ENCODE measurements at regions not wholly inside any gene's neighbourhood (a gene's known extent, or its start where the extent isn't known, plus 50 kb on each side); places are given as distances from the start of the nearest gene placed in this dataset.
"Not testable (repeated sequence)": the region's sequence is repeated elsewhere in the genome, so short reads cannot be mapped to it uniquely, and the experiment has no call there.

GRCh38 chr6:27168108-27168507 is 79.4 kb upstream of the PRSS16 start:
- Histone ChIP-seq H3K9ac (ENCODE audit: low read depth, low read length) (no peak overlapping the region), H3K9me3 (ENCODE audit: control insufficient read depth, insufficient read depth, low read length) (no peaks in the 10 kb centered on the region), H3K36me3 (ENCODE audit: insufficient read depth, low read length) (no peaks in the 10 kb centered on the region)

GRCh38 chr6:27168586-27169443 is 78.7 kb upstream of the PRSS16 start:
- H3K9ac ChIP-seq (ENCODE audit: low read depth, low read length), result no peak overlapping the region
- no peaks in the 10 kb centered on the region for H3K9me3 ChIP-seq (ENCODE audit: control insufficient read depth, insufficient read depth, low read length)
- 0 out of 2 replicates have a peak, but pooled peaks cover 7% of the 10 kb centered on the region for H3K4me1 ChIP-seq (ENCODE audit: insufficient read depth, low read length)

More at GRCh38 chr6:27168108-27168507, 79.4 kb upstream of the PRSS16 start:
- H3K4me1 ChIP-seq (ENCODE audit: insufficient read depth, low read length), result 0 out of 2 replicates have a peak, but pooled peaks cover 7% of the 10 kb centered on the region

GRCh38 chr6:27172524-27173231 is 74.8 kb upstream of the PRSS16 start:
- H3K9me3 ChIP-seq (ENCODE audit: control insufficient read depth, insufficient read depth, low read length); H3K9ac ChIP-seq (ENCODE audit: low read depth, low read length); H3K36me3 ChIP-seq (ENCODE audit: insufficient read depth, low read length); H3K4me1 ChIP-seq (ENCODE audit: insufficient read depth, low read length): not testable (repeated sequence)

More at GRCh38 chr6:27168586-27169443, 78.7 kb upstream of the PRSS16 start:
- H3K36me3 ChIP-seq (ENCODE audit: insufficient read depth, low read length), result no peaks in the 10 kb centered on the region

GRCh38 chr6:27173232-27173601 is 74.3 kb upstream of the PRSS16 start:
- not testable (repeated sequence) for H3K9me3 ChIP-seq (ENCODE audit: control insufficient read depth, insufficient read depth, low read length); H3K4me1 ChIP-seq (ENCODE audit: insufficient read depth, low read length); H3K36me3 ChIP-seq (ENCODE audit: insufficient read depth, low read length); H3K9ac ChIP-seq (ENCODE audit: low read depth, low read length)

- Histone ChIP-seq H3K9me3 (ENCODE audit: control insufficient read depth, insufficient read depth, low read length) (no peaks in the 10 kb centered on the region), H3K9ac (ENCODE audit: low read depth, low read length) (no peak overlapping the region), H3K36me3 (ENCODE audit: insufficient read depth, low read length) (no peaks in the 10 kb centered on the region), H3K4me1 (ENCODE audit: insufficient read depth, low read length) (no peaks in the 10 kb centered on the region)
These were observed 72.5 kb upstream of the PRSS16 start for GRCh38 chr6:27174958-27175357.

- Histone ChIP-seq H3K4me1 (ENCODE audit: insufficient read depth, low read length) (no peaks in the 10 kb centered on the region), H3K36me3 (ENCODE audit: insufficient read depth, low read length) (no peaks in the 10 kb centered on the region), H3K9ac (ENCODE audit: low read depth, low read length) (peak overlapping the region; percentile 73; the same call in 1 of the 2 replicates), H3K9me3 (ENCODE audit: control insufficient read depth, insufficient read depth, low read length) (no peaks in the 10 kb centered on the region)
These were observed 71.4 kb upstream of the PRSS16 start for GRCh38 chr6:27176096-27176495.

GRCh38 chr6:27176523-27177484 is 70.7 kb upstream of the PRSS16 start:
- Histone ChIP-seq H3K4me1 (ENCODE audit: insufficient read depth, low read length) (no peaks in the 10 kb centered on the region), H3K9me3 (ENCODE audit: control insufficient read depth, insufficient read depth, low read length) (no peaks in the 10 kb centered on the region), H3K9ac (ENCODE audit: low read depth, low read length) (peak overlapping the region; percentile 73), H3K36me3 (ENCODE audit: insufficient read depth, low read length) (no peaks in the 10 kb centered on the region)

- H3K9ac ChIP-seq (ENCODE audit: low read depth, low read length), result peak overlapping the region; percentile 73
- H3K9me3 ChIP-seq (ENCODE audit: control insufficient read depth, insufficient read depth, low read length), result no peaks in the 10 kb centered on the region
- no peaks in the 10 kb centered on the region for H3K4me1 ChIP-seq (ENCODE audit: insufficient read depth, low read length)
- H3K36me3 ChIP-seq (ENCODE audit: insufficient read depth, low read length), result no peaks in the 10 kb centered on the region
These were observed 69.8 kb upstream of the PRSS16 start for GRCh38 chr6:27177485-27178406.

- Histone ChIP-seq H3K9me3 (ENCODE audit: control insufficient read depth, insufficient read depth, low read length) (no peaks in the 10 kb centered on the region), H3K9ac (ENCODE audit: low read depth, low read length) (peak overlapping the region; percentile 73)
These were observed 69.1 kb upstream of the PRSS16 start for GRCh38 chr6:27178407-27178730.

GRCh38 chr6:27178860-27179259 is 68.6 kb upstream of the PRSS16 start:
- H3K9ac ChIP-seq (ENCODE audit: low read depth, low read length), result peak overlapping the region; percentile 73; the same call in 1 of the 2 replicates
- H3K4me1 ChIP-seq (ENCODE audit: insufficient read depth, low read length), result no peaks in the 10 kb centered on the region
- H3K9me3 ChIP-seq (ENCODE audit: control insufficient read depth, insufficient read depth, low read length), result no peaks in the 10 kb centered on the region
- H3K36me3 ChIP-seq (ENCODE audit: insufficient read depth, low read length), result no peaks in the 10 kb centered on the region

More at GRCh38 chr6:27178407-27178730, 69.1 kb upstream of the PRSS16 start:
- no peaks in the 10 kb centered on the region for H3K4me1 ChIP-seq (ENCODE audit: insufficient read depth, low read length)
- H3K36me3 ChIP-seq (ENCODE audit: insufficient read depth, low read length), result no peaks in the 10 kb centered on the region

GRCh38 chr6:27183060-27183832 is 64.3 kb upstream of the PRSS16 start:
- Histone ChIP-seq H3K9ac (ENCODE audit: low read depth, low read length) (no peak overlapping the region), H3K4me1 (ENCODE audit: insufficient read depth, low read length) (no peaks in the 10 kb centered on the region), H3K9me3 (ENCODE audit: control insufficient read depth, insufficient read depth, low read length) (no peaks in the 10 kb centered on the region), H3K36me3 (ENCODE audit: insufficient read depth, low read length) (no peaks in the 10 kb centered on the region)

- Histone ChIP-seq H3K36me3 (ENCODE audit: insufficient read depth, low read length) (no peaks in the 10 kb centered on the region), H3K9me3 (ENCODE audit: control insufficient read depth, insufficient read depth, low read length) (no peaks in the 10 kb centered on the region), H3K9ac (ENCODE audit: low read depth, low read length) (peak overlapping the region; percentile 82), H3K4me1 (ENCODE audit: insufficient read depth, low read length) (peaks cover 8% of the 10 kb centered on the region)
These were observed 60.1 kb upstream of the PRSS16 start for GRCh38 chr6:27187231-27188060.

Data from ES-I3 (cell line).